HepG2 (cell line): ENCODE measurements at regions not wholly inside any gene's neighbourhood (a gene's known extent, or its start where the extent isn't known, plus 50 kb on each side); places are given as distances from the start of the nearest gene placed in this dataset.
A peak's percentile ranks its signal among the peaks of the same experiment; 100 is the strongest.

Experiments
- AGO2 ChIP-seq: fragments of 200-400 bp; formaldehyde crosslinking; optimal IDR thresholded peaks from 2 replicates; pipeline ENCODE3; 2017; ENCODE audit warnings: mild to moderate bottlenecking, low read depth, low read length, moderate library complexity
- ATF4 ChIP-seq, 2 experiments: fragments of 450-650 bp in 1 of 2; sonication (generic) in 1 of 2; formaldehyde crosslinking; IDR thresholded peaks; 2 replicates each; pipeline versions ENCODE4 v1.5.0 to v1.8.0; 2020 to 2022; ENCODE audit warnings: mild to moderate bottlenecking in 1 of 2, missing genetic modification reagents in 1 of 2
- ATRX ChIP-seq: sonication (generic); formaldehyde crosslinking; IDR thresholded peaks from 2 replicates; pipeline ENCODE4 v1.4.0; 2020; ENCODE audit warnings: missing genetic modification reagents, borderline replicate concordance
- BORCS8-MEF2B ChIP-seq: sonication (generic); formaldehyde crosslinking; IDR thresholded peaks from 2 replicates; pipeline ENCODE4 v1.8.0; 2022; ENCODE audit warnings: mild to moderate bottlenecking, missing genetic modification reagents
- DMAP1 ChIP-seq: IDR thresholded peaks from 2 replicates; pipeline ENCODE4 v1.6.1; 2016
- EED ChIP-seq: sonication (generic); formaldehyde crosslinking; IDR thresholded peaks from 2 replicates; pipeline ENCODE4 v1.5.0; 2020; ENCODE audit warnings: mild to moderate bottlenecking, missing genetic modification reagents
- FLYWCH1 ChIP-seq: sonication (generic); formaldehyde crosslinking; IDR thresholded peaks from 2 replicates; pipeline ENCODE4 v1.8.1; 2023; ENCODE audit warnings: mild to moderate bottlenecking, missing genetic modification reagents
- HOXA9 ChIP-seq: sonication (generic); formaldehyde crosslinking; IDR thresholded peaks from 2 replicates; pipeline ENCODE4 v1.8.1; 2022; ENCODE audit warnings: missing genetic modification reagents, mild to moderate bottlenecking, moderate library complexity, borderline replicate concordance
- JARID2 ChIP-seq: sonication (generic); formaldehyde crosslinking; IDR thresholded peaks from 2 replicates; pipeline ENCODE4 v1.8.1; 2023; ENCODE audit warnings: missing genetic modification reagents, inconsistent platforms; ENCODE audit not compliant: insufficient replicate concordance
- JUND ChIP-seq: sonication (generic); formaldehyde crosslinking; IDR thresholded peaks from 2 replicates; pipeline ENCODE4 v1.8.0; 2022; ENCODE audit warnings: mild to moderate bottlenecking, missing genetic modification reagents
- KLF11 ChIP-seq: IDR thresholded peaks from 2 replicates; pipeline ENCODE4 v1.6.1; 2016; ENCODE audit warnings: missing compliant biosample characterization
- MAX ChIP-seq: IDR thresholded peaks from 2 replicates; pipeline ENCODE4 v1.6.1; 2012; ENCODE audit warnings: inconsistent platforms
- NR2F6 ChIP-seq, 2 experiments: IDR thresholded peaks; 2 replicates each; pipeline ENCODE4 v1.6.1; 2016; ENCODE audit warnings: antibody characterized with exemption in 1 of 2, mild to moderate bottlenecking in 1 of 2
- PCBP2 ChIP-seq: fragments of 200-400 bp; formaldehyde crosslinking; optimal IDR thresholded peaks from 2 replicates; pipeline ENCODE3; 2018; ENCODE audit warnings: low read length, low read depth; ENCODE audit not compliant: poor library complexity, severe bottlenecking
- PHF8 ChIP-seq: sonication (generic); formaldehyde crosslinking; IDR thresholded peaks from 2 replicates; pipeline ENCODE4 v1.5.0; 2020; ENCODE audit warnings: missing genetic modification reagents
- SMARCE1 ChIP-seq: fragments of 450-650 bp; IDR thresholded peaks from 2 replicates; pipeline ENCODE4 v1.6.1; 2017; ENCODE audit warnings: borderline replicate concordance
- ZBTB2 ChIP-seq: sonication (generic); formaldehyde crosslinking; IDR thresholded peaks from 2 replicates; pipeline ENCODE4 v1.8.0; 2022; ENCODE audit warnings: low read depth, missing genetic modification reagents
- ZBTB20 ChIP-seq: sonication (generic); formaldehyde crosslinking; IDR thresholded peaks from 2 replicates; pipeline ENCODE4 v1.8.1; 2023; ENCODE audit warnings: missing genetic modification reagents, low read depth, mild to moderate bottlenecking, borderline replicate concordance
- ZFP1 ChIP-seq: IDR thresholded peaks from 2 replicates; pipeline ENCODE4 v1.6.1; 2016
- ZNF333 ChIP-seq: sonication (generic); formaldehyde crosslinking; IDR thresholded peaks from 2 replicates; pipeline ENCODE4 v1.4.0; 2020; ENCODE audit warnings: mild to moderate bottlenecking, missing genetic modification reagents, borderline replicate concordance
- ZNF343 ChIP-seq: sonication (generic); formaldehyde crosslinking; IDR thresholded peaks from 2 replicates; pipeline ENCODE4 v1.4.0; 2020; ENCODE audit warnings: mild to moderate bottlenecking, missing genetic modification reagents
- ZNF367 ChIP-seq: sonication (generic); formaldehyde crosslinking; IDR thresholded peaks from 2 replicates; pipeline ENCODE4 v1.4.0; 2020; ENCODE audit warnings: missing genetic modification reagents, borderline replicate concordance
- ZNF841 ChIP-seq: sonication (generic); formaldehyde crosslinking; IDR thresholded peaks from 2 replicates; pipeline ENCODE4 v1.8.1; 2023; ENCODE audit warnings: missing genetic modification reagents, borderline replicate concordance
- ZSCAN5A ChIP-seq: sonication (generic); formaldehyde crosslinking; IDR thresholded peaks from 2 replicates; pipeline ENCODE4 v1.8.0; 2022; ENCODE audit warnings: mild to moderate bottlenecking, missing genetic modification reagents, borderline replicate concordance
- TF ChIP-seq, protein P1 (sequence below): IDR thresholded peaks from 2 replicates; pipeline ENCODE4 v1.6.1; 2016; ENCODE audit warnings: missing biosample characterization, missing genetic modification reagents, low read depth

GRCh38 chr20:50369225-50370035 is 140.8 kb upstream of the PTPN1 start (continued):
- TF ChIP-seq MAX (peak; percentile 67; the same call in 1 of the 2 replicates), KLF11 (CRISPR knock-in tag) (no peak), DMAP1 (CRISPR knock-in tag) (peak; percentile 60; the same call in 1 of the 2 replicates), HOXA9 (CRISPR knock-in tag) (peak; percentile 74; the same call in 1 of the 2 replicates), ZBTB20 (no peak), SMARCE1 (no peak), ZNF333 (peak; percentile 62; the same call in 1 of the 2 replicates), JARID2 (CRISPR knock-in tag) (no peak), JUND (no peak; the same call in 1 of the 2 replicates), ZNF841 (CRISPR knock-in tag) (no peak), ATRX (CRISPR knock-in tag) (no peak), NR2F6 (IDR thresholded peaks at IDR 0.05) (no peak), NR2F6 (CRISPR knock-in tag; IDR thresholded peaks at IDR 0.05) (peak; percentile 73; the same call in 1 of the 2 replicates), PCBP2 (no peak), ZBTB2 (0 out of 2 replicates have a peak, but pooled peaks have one; percentile 39), BORCS8-MEF2B (CRISPR knock-in tag) (peak; percentile 49), ZNF343 (CRISPR knock-in tag) (no peak), EED (CRISPR knock-in tag) (no peak), AGO2 (peak; percentile 37), FLYWCH1 (CRISPR knock-in tag) (no peak), ZSCAN5A (CRISPR knock-in tag) (no peak), ZFP1 (CRISPR knock-in tag) (no peak), PHF8 (CRISPR knock-in tag) (peak; percentile 59), ZNF367 (CRISPR knock-in tag) (no peak), ATF4 (CRISPR knock-in tag; IDR thresholded peaks at IDR 0.05) (no peak)
- TF ChIP-seq, protein P1, sequence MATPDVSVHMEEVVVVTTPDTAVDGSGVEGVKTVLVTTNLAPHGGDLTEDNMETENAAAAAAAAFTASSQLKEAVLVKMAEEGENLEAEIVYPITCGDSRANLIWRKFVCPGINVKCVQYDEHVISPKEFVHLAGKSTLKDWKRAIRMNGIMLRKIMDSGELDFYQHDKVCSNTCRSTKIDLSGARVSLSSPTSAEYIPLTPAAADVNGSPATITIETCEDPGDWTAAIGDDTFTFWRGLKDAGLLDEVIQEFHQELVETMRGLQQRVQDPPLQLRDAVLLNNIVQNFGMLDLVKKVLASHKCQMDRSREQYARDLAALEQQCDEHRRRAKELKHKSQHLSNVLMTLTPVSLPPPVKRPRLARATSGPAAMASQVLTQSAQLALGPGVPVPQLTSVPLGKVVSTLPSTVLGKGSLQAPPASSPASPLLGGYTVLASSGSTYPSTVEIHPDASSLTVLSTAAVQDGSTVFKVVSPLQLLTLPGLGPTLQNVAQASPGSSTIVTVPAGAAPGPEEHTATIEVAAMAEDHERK (CRISPR knock-in tag), result no peak
